GM12872 (cell line): ENCODE measurements at regions not wholly inside any gene's neighbourhood (a gene's known extent, or its start where the extent isn't known, plus 50 kb on each side); places are given as distances from the start of the nearest gene placed in this dataset.

Experiments used
- CTCF ChIP-seq: IDR thresholded peaks from 3 replicates; pipeline ENCODE4 v1.5.1; 2011; ENCODE audit warnings: low read depth, mild to moderate bottlenecking, low read length, moderate library complexity; ENCODE audit not compliant: insufficient read depth

- no peak for TF ChIP-seq CTCF
Measured at GRCh38 chr7:88500131-88500530, 193.4 kb upstream of the STEAP4 start.

- no peak for TF ChIP-seq CTCF
Measured at GRCh38 chr7:88495881-88496725, 189.4 kb upstream of the STEAP4 start.

GRCh38 chr7:88492153-88492552 is 185.5 kb upstream of the STEAP4 start:
- TF ChIP-seq CTCF = no peak

- TF ChIP-seq CTCF = no peak
Measured at GRCh38 chr7:88490874-88491273, 184.2 kb upstream of the STEAP4 start.

GRCh38 chr7:88490161-88490560 is 183.5 kb upstream of the STEAP4 start:
- TF ChIP-seq CTCF = no peak

GRCh38 chr7:88485821-88486220 is 179.1 kb upstream of the STEAP4 start:
- no peak for TF ChIP-seq CTCF

GRCh38 chr7:88484551-88484950 is 177.9 kb upstream of the STEAP4 start:
- TF ChIP-seq CTCF = no peak

- TF ChIP-seq CTCF = no peak
Measured at GRCh38 chr7:88480896-88481295, 174.2 kb upstream of the STEAP4 start.
